Uterus (tissue), 2 donors: ENCODE measurements at regions not wholly inside any gene's neighbourhood (a gene's known extent, or its start where the extent isn't known, plus 50 kb on each side); places are given as distances from the start of the nearest gene placed in this dataset.

Experiments
- CTCF ChIP-seq, 4 experiments: fragments of 200-600 bp in 2 of 4; fragments of 450-650 bp in 2 of 4; sonication (generic) in 2 of 4; IDR thresholded peaks; one replicate each; pipeline ENCODE4 v1.5.1; 2016 to 2019; ENCODE audit warnings: antibody characterized with exemption in 4 of 4, mild to moderate bottlenecking in 2 of 4, moderate library complexity in 1 of 4
- POLR2A ChIP-seq, 2 donors: fragments of 450-650 bp; IDR thresholded peaks; one replicate each; pipeline ENCODE4 v1.6.1; 2016; ENCODE audit warnings: antibody characterized with exemption in 2 of 2, mild to moderate bottlenecking in 1 of 2, moderate library complexity in 1 of 2

GRCh38 chr6:163754866-163755265, 340.3 kb downstream of the QKI start:
- TF ChIP-seq CTCF (IDR thresholded peaks at IDR 0.05) (no peak), POLR2A (IDR thresholded peaks at IDR 0.05) (no peak)
